D341Med (cell line): ENCODE measurements at regions not wholly inside any gene's neighbourhood (a gene's known extent, or its start where the extent isn't known, plus 50 kb on each side); places are given as distances from the start of the nearest gene placed in this dataset.

Source experiments
- DNase-seq: peaks from one replicate; pipeline ENCODE4 v3.0.0; 2012; ENCODE audit warnings: low spot score

DNA sequence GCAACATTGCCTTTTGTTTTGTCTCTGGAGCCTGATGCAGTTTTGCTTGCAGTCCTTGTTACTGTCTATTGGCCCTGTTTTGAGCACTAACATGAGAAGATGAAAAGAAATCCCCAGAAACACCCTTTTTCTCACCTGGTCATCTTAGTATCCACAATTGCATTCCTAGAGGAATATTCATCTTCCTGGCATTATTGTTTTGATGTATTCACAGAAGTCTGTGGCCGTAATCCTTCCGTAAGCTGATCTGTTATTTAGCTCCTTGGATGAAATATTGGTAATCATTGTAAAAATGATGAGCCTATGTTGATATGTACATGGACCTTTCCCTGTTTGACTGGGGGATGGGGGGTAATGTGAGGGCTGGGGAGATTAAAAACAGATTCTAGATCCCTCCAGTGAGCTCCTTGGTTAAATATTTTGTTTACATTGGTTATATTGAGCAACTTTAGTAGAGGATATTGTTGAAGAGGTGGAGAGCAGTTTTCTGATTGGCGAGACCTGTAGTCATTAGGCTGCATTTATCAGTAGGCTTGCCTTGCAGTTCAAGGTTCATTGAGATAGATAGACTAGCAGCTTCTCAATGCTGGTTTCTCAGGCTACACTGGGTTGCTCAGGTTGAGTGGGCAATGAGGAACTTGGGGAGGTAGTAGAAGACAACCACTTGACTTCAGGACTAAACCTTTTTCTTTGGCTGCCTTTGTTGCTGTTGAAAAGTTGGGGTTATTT, 117.5 kb downstream of the MACIR start:
- no peak for DNase-seq

DNA sequence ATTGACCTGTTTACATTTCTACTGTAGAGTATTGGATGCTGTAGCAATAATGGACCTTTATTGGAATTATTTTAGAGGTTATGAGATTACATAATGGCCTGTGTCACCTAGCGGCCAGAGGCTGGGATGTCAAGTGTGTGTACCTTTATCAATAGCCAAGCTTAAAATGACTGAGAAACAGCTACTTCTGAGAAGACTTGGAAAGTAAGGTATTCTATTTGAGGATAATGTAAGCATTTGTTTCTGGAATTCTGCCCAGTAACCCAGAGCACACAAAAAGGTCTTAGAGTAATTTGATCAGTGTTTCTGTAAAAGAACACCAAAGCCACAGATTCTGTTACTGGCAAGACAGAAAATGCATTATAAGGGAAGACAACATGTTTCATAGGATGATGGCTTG, 116.8 kb downstream of the MACIR start:
- no peak for DNase-seq

DNA sequence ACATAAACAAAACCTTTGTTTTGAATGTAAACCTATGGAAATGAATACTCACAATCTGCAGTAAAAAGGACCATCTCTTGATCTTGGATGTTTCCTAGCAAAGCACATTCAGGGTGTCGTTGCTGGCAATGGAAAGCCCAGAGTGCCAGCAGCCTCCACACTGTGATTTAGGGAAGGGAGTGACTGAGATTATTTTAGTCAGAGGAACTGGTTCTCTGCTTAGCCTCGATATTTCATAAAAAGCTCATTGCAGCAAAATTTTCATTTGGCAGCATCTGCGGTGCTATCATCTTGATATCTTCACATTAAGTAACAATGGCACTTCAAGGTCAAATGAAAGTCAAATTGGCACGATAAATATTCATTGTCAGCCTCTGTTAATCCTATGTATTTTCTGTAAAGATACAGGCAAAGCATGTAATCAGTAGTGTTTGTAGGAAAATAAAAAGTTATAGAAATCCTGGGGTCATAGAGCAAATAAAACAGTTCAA, 116.0 kb downstream of the MACIR start:
- DNase-seq: no peak

DNA sequence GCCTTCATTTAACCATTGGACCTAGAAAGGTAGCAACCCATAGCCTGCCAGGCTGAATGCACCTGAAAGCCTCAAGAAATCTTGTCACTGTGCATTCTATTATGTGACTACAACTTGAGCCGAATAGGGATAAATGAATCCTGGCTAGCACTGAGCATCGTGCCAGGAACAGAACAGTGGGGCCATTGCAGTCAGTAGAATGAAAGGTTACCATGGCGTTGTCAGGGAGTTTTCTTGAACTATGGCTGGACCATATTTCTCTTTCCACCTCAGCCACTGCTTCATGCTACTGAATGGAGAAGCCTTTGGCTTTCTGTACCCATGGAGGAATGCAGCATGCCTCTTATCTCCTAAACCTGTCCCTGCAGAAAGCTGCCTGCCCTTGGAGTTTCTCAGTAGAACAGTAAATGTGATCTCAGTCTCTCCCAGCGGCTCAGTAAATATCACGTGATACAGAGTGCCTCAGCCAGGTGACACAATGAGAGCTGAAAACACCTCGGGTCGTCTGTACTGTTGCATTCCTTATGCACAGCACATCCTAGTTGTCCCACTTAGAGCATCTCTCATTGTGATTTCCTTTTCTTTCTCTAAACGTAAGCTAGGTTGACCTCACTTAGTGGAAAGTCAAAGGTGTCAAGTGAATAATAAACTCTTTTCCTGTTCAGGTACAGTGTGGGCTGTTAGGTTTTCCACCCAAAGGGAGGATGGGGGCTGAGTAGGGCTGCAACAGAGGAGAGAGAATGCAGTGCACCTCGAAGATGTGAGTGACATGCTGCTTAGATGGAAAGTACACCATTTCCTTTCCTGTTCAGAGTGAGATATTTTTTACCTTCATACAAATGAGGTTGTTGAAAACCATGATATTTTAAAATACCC, 115.3 kb downstream of the MACIR start:
- DNase-seq: no peak

DNA sequence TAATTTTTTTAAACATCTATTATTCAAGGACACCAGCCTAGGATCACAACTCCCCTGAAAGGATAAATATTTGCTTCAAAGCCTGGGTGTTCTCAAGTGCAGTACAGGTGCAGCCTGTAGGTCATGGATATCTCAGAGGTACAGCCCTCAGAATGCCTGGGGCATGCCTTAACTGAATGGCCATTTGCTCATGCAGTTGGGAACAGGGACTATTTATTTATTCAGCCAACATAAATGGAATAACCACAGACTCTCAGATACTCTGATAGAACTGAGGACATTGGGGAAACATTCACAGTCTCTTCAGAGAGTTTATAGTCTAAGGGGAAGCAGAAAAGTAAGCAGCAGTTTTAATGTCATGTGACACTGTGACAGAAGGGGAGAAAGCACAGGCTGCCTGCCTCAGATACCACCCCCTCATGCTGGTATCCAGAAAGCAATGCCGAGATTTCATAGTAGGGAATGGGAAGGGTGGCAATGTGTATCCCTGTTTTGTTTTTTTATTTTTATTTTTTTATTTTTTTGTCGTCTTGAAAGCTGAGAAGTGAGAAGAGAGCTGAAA, 112.6 kb downstream of the MACIR start:
- DNase-seq: no peak

DNA sequence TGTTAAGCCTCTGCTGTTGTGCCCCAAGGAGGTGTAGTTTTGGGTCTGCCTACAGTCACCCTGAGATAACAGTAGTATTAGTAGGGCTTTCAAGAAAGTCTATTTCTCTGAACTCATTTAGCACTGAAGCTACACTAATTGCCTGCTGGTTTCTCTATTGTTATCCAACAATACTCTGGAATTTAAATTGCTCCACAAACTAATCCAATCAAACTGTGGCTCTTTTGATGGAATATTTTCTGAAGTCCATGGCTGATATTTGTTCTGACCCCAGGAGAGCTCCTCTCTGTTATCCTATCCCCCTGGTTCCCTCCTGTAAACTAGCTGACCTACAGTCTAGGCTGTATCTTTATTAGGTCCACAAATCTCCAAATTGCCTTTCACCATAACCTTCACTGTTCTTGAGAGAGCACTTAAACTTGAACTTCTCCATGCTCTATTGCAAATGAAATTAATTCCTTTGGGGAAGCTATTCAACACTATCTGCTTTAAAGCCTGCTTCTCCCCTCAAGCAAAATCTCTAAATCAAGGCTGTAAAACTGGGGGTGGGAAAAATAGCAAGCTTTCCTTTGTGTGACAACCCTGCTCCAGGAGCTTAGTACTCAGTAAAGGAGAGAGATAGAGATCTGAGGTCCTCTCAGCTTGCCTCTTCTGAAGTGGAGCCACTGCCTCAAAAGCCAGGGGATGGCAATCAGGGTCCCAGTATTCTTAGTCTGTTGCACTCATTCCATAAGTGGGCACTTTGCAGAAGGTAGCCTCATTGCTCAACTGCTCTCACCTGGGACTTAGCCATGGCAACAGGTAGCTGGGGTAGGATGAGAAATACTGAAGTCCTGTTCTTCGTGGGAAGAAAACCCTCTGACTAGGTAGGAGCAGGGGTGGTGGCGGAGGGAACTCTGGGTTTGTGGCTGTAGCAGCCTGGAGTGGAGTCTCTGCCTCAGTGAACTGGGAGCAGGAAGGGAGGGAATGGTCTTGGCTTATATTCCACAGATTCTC, 110.9 kb downstream of the MACIR start:
- no peak for DNase-seq

DNA sequence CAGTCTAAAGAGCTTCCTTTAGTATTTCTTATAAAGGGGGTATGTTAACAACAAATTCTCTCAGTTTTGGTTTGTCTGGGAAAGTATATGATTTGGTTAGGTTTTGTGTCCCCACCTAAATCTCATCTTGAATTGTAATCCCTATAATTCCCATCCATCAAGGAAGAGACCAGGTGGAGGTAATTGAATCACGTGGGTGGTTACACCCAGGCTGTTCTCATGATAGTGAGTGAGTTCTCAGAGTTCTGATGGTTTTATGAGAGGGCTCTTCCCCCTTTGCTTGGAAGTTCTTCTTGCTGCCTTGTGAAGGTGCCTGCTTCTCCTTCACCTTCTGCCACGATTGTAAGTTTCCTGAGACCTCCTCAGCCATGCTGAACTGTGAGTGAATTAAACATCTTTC, 109.1 kb downstream of the MACIR start:
- DNase-seq: no peak

DNA sequence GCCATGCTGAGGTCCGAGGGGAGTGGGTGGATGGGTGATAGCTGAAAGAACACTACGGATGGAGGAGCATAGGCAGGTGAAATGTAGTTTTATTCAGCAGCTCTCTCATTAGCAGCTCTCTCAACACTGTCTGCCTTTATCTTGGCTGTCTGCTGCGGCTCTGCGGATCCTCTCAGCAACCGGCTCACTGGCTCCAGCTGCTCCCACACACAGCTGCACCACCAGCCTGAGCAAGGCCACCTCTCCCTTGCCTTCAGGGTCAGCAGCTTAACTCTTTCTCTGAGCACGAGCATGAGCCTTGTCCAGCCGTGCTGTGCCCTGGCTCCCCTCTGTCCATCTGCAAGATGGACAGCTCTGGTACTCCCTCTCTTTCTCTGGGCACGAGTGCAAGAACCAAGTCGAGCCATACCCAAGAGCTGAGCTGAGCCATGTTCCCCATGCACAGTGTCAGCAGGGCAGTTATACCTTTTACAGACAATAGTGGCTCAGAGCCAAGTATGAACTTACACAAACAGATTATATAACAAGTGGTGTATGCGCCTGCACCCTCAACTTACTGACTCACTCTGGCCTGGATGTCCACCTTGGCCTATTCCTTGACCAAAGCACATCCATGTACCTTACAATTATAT, 108.5 kb downstream of the MACIR start:
- DNase-seq: no peak

DNA sequence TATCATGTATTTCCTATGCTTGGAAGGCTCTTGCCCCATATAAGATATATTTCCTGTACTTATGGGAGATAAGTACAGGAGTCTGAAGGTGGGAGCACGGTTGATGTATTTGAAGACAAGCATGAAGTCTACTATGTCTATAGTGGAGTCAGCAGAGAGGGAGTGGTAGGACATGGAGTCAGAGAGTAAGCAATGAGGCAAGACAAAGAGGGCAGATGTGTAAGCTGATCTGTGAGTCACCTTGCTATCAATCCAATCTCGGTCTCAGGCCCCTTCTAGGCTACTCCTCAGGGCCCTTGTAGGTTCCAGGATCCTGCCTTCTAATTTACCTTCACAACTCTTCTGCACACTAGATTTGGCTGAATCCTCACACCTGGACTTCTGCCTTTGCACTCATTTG, 105.5 kb downstream of the MACIR start:
- DNase-seq: no peak

DNA sequence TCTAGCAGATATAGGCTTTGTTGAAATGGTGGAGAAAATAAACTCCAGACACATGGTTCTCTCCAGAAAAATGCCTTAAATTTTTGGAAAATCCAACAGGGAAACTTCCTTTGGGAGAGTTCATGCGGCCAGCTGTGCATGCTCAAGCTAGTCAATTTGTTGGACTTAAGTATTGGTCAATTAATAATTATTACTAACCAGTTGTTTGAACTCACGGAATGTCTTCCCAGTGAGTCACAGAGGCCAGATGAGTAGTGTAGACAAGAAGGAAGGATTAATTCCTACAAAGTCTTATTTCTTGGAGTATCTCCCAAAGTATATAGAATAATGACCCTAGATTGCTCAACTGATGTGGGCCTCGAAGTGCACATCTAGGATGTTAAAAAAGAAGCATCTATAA, 103.6 kb downstream of the MACIR start:
- DNase-seq: no peak

DNA sequence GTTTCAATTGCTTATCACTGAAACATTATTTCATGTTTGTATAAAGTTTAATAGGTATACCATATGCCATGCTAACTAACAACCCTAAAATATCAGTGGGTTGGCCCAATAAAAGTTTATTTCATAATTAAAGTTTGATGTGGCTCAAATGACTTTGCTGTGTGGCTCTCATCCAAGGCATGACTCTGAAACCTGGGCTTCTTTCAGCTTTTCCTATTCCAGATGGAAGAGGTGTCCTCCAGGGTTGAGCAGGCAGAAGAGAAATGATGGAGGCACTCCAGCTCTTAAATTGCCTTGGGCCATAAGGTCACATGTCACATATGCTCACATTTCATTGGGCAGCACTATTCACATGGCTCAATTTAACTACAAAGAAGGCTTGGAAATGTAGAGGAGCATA, 101.9 kb downstream of the MACIR start:
- DNase-seq: no peak

DNA sequence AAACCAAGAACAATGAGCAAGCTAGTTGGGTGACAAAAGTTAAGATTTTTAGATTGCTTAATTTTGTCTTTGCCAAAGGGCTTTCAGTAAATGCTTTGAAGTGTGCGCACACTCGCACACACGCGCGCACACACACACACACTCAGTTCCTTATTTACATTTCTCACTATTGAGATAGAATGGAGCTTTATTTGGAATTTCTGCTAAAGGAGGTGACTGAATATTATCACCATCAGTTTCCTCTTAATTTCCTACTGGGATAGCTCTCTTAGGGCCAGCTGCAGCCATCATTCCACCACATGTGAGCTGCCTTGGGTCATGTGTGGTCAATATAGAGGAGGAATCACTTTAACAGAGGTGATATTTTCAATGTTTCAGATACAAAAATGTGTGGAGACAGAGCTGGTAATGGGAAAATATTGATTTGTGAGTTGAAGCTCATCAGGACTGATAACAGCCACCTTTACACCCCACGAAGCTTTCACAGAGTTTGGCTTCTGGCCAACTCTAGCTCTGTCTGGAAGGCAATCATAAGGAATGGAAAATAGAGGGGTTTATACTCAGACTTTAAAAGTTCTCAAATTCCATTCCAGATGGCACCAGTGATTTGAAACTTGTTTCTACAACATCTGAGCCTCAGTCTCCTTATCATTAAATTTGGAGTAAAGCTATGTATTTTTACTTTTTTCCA, 99.9 kb downstream of the MACIR start:
- no peak for DNase-seq

DNA sequence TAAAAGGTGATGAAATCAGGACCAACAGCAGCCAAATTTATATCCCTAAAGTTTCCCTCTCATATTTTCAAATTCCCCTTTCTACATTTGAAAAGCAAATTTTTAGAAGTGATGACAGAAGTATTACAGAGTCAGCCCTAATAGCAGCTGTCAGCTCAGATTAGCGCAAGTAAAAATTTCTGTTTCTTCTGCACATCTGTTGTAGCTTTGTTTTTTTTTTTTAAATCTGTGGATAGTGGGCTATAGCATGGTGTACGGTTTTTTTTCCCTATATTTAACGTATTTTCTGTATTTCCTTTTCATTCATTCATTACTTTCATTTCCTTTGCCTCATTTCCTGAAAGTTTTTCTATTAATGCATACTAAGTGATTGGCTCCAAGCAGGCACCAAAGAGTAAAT, 99.1 kb downstream of the MACIR start:
- DNase-seq: no peak

DNA sequence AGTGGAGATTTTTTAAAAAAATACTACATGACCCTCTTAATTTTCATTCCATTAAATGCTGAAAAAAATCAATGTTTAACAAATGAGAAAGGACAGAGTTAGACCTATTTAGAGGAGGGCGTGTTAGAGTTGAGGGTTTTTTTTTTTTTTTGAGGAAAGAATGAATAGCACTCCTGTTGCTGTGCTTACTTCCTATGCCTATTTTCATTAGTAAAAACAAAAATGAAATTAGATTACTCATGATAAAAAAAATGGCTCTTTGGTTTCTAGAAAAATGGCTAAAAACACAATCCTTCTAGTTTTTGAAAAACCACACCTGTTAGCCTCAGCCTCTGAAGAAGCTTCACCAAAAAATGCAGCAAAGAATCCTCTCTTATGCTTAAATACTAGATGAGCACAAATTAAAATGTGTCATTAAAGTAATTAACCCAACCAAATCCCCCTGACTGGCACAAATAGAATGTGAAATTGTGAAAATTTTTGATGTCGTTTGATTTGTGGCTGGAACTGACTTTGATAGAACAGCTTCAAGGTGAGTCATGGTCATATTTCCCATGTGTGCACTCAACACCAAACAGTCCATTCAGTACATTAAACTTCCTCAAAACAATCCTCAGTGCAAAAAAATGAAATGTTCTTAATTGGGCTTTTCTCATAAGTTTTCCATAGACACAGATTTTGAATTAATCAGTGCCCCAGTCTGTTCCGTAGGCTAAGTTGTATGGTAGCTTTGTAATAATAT, 98.0 kb downstream of the MACIR start:
- no peak for DNase-seq

DNA sequence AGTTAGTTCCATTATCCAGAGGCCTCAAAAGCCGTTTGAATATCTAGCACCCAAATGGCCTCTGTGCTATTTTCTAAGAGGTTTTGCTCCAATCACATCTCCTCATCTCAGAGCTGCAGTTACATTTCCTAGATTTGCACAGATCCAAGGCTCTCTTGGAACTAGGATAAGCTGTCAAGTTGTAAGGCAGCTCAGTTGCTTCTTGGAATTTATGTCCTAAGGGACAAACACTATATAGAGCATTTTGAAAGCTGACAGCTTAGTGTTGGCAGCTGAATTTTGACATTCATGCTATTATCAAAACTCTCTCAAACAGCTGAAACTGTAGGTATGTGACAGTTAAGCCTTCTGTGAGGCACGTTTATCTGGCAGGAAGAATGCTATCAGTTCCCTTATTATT, 97.0 kb downstream of the MACIR start:
- no peak for DNase-seq

DNA sequence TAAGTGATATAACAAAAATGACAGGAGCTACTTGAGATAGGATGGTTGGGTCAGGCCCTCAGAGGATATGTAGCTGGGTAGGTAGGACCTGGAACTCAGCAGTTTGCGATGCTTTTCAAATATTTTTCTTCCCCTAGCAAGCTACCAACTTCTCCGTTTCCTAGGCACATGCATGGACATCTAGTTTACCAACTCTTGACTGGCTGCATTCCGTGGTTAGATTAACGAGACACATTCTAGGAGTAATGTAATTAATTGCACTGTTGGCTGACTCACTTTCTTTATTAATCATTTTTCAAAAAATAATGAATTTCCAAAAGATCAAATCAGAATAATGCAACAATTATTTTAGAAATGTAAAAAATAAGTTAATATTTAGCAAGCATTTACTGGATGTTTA, 95.9 kb downstream of the MACIR start:
- DNase-seq: no peak

DNA sequence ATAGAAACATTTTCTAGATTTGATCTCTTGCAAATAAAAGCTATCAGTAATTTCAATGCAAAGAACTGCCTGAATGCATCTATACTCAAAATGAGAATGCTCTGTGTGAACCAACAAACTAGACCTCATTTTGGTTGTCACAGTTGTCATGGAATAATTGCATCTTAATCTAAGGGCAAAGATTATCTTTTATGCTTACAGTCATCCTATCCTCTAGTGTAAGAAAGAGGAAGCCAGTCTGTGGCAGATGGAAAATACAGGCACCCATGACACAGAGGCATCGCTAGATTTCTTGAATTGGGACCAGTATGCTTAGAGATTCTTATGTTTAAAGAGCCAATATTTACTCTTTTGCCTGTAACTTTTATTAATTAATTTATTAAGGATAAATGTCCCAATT, 95.0 kb downstream of the MACIR start:
- DNase-seq: no peak

DNA sequence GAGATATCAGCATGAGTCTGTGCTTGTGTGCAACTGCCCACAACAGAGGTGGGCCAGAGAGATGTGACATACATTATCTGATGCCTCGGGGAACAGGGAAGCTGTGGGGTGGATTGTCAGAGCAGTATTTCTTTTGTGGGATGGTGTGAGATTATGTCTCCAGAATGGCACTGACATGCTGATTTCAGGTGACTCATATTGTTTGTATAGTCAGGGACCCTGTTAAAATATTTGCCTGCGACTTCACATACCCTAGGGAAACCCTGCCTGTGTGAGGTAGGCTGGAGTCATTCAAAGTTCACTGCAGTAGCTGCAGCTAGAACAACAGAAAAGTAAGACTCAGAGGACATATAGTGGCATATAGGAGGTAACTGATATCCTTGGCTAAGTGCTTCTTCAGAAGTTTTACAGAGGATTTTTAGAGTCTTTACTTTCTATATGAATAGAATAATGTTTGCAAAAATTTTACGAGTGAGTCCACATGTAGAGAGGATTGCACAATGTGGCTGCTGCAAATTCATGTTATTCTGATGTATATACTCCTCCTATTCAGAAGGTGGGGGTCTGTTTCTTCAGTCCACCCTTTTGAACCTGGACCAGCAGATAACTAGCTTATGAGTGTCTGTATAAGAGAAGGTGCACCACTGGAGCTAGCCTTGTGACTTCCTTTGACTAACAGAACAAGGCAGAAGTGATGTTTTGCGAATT, 89.3 kb downstream of the MACIR start:
- DNase-seq: no peak

DNA sequence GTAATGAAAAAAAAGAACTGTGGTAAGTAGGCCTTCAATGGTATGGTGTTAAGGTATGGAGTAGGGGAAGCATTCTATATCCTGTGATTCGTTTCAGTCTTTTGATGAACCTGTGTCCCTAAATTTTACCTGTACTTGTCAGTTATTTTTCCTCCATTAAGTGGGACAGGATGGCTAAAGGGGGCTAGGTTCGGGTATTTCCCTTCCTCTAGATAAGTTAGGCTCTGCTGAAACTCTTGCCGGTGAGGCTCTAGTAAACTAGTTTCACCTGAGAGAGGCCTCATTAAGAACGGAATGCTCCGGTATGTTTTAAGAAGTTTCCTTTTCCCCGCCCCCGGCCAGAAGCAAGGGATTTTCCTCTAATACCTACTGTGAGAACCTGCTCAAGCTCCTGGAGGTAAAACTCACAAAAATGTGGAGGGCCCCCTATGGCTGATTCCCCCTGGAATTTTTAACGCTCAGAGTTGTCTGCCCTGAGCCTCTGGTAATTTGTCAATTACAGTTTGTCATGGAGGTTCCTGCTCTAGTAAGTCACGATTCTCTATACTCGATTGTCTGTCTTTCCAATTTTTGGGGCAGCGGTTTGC, 87.7 kb downstream of the MACIR start:
- no peak for DNase-seq
